GM19035 (cell line): ENCODE measurements at regions not wholly inside any gene's neighbourhood (a gene's known extent, or its start where the extent isn't known, plus 50 kb on each side); places are given as distances from the start of the nearest gene placed in this dataset.
"Not testable (repeated sequence)": the region's sequence is repeated elsewhere in the genome, so short reads cannot be mapped to it uniquely, and the experiment has no call there.

ENCODE experiments used
- ATAC-seq: cut with Tn5 transposase; IDR thresholded peaks from one replicate; pipeline ENCODE4 v1.9.1; 2021; ENCODE audit not compliant: unreplicated experiment

DNA sequence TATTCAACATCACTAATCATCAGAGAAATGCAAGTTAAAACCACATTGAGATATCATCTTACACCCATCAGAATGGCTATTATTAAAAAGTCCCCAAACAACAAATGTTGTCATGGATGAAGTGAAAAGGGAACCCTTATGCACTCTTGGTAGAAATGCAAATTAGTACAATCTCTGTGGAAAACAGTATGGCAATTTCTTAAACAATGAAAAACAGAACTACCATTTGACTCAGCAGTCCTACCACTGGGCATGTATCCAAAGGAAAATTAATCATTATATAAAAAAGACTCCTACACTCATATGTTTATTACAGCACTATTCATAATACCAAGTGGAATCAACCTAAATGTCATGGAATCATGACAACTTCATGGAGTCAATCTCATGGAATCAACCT lies 611.3 kb upstream of the GJE1 start:
- no peak for ATAC-seq

DNA sequence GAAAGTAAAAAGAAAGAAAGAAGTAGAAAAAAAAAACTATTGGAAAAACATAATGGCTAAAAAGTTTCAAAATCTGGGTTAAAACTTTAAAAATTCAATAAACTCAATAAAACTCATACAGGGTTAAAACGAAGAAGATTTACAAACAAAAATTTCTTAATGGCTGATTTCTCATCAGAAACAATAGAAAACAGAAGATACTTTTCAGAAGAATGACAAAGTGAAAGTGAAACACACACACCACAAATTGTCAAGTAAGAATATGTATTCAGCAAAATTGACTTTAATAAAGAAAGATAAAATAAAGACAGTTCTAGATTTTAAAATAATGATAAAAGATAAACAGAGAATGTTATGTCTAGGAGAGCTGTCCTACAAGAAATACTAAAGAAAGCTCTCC lies 618.9 kb upstream of the GJE1 start:
- no peak for ATAC-seq

DNA sequence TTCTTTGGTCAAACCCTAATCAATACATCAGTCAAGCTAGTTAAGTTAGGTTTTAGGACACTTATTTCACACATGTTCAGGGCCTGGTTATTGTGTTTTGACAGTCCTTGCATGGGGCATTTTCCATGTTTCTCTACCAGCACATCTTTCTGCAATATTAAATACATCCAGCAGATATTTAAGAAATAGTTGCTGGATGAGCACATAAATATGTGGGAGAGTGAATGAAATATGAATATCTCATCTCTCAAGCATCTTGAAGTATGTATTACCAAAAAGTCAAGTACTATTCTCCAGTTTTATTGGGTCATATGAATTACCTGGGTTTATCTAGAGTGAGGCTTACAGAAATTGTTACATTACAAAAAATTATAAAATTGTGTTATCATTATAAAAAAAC lies 621.9 kb upstream of the GJE1 start:
- no peak for ATAC-seq

DNA sequence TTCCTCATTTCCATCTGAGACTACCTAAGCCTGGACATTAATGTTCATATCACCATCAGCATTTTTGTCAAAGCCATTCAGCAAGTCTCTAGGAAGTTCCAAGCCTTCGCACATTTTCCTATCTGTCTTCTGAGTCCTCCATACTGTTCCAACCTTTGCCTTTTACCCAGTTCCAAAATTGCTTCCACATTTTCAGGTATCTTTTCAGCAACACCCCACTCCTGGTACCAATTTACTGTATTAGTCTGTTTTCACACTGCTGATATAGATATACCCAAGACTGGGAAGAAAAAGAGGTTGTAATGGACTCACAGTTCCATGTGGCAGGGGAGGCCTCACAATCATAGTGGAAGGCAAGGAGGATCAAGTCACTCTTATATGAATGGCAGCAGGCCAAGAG lies 626.7 kb upstream of the GJE1 start:
- ATAC-seq, result not testable (repeated sequence)

DNA sequence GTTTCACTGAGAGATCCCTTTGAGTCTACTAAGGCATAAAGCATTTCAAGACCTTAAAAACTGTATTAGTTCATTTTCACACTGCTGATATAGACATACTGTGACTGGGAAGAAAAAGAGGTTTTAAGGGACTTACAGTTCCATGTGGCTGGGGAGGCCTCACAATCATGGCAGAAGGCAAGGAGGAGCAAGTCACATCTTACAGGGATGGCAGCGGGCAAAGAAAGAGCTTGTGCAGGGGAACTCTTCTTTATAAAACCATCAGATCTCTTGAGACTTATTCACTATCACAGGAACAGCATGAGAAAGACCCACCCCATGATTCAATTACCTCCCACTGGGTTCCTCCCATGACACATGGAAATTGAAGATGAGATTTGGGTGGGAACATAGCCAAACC lies 628.4 kb upstream of the GJE1 start:
- ATAC-seq, result not testable (repeated sequence)

DNA sequence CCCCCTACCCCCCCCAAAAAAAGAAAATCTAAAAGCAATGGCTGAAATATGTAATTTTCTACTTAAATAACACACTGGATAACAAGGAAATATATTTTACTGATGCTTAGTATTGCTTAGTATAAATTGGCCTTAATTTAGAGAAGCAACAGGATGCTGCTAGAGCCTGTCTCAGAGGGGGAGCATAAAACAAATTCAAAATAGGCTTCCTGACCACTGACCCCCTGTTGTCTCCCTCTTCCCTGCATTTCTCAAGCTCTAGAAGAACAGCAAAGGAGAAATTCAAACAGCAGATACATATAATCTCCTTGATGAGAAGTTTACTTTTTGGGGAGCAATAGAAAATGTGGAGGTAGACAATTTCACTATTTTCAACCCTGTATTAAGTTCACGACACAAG lies 631.1 kb upstream of the GJE1 start:
- ATAC-seq, result no peak

DNA sequence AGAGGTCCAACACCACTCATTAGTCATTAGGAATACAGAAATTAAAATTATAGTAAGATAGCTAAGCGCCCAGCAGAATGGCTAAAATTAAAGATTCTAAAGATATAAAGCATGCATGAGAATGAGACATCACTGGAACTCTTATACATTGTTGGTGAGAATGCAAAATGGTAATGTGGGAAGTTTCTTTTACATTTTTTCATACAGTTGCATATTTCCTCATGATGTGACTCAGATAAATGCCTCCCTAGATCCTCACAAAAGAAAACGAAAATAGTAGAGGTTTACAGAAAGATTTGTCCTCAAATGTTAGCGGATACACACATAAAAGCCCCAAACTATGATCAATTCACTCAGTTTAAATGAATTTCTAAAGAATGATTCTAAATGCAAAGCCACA lies 633.7 kb upstream of the GJE1 start:
- no peak for ATAC-seq

DNA sequence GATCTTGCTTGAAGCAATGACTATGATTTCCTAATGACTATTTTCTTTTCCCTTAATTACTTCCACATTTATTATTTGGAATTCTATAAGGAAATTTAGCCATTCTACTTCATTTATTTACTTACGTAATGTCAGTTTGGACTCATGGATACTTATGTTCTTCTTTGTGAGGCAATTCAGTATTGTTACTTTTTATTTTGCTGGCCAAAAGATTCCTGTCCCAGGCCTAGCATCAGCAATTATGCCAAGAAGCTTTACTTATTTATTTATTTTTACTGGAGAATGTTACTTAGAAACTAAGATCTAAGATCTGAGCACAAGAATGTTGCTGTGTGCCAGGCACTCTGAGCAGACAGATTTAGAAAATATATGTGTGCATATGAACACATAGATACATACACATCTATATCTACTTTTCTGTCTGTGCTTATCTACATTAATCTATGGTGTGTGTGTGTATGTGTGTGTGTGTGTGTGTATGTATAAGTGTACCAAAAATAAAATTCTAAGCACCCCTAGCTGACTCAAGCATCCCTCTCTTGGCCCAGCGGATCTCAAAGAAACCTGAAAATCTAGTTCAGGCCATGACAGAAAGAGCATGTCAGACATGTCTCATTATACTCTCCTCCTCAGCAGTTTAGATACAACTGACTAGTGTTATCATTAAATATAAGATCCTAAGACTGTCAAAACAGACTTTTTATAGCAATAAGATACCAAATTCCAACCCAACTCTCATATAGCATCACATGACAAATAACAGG lies 640.0 kb upstream of the GJE1 start:
- ATAC-seq, result no peak

DNA sequence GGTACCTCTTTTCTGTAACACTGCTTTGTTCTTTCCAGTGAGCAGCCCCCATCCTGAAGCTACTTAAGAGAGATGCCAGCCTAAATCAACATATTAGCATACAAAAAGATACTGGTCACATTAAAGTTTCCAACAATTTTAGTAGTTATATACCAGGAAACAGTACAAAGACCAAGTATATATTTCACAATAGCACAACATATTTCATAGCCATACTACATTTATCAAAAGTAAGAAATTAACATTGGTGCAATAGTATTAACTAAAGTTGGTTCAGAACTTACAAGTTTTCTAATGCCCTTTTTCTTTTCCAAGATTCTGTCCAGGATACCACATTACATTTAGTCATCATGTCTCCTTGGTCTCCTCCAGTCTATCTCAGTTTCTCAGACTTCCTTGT lies 641.0 kb upstream of the GJE1 start:
- no peak for ATAC-seq

DNA sequence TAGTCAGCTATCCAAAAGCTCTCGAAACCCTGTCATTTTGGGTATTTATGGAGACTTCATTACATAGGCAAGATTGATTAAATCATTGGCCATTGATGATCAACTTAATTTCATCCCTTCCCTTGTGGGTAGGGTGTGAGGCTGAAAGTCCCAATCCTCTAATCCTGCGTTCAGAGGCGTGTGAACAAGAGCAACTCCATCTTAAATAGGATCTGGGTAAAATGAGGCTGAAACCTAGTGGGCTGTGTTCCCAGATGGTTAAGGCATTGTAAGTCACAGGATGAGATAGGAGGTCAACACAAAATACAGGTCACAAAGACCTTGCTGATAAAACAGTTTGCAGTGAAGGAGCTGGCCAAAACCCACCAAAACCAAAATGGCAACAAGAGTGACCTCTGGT lies 641.7 kb upstream of the GJE1 start:
- no peak for ATAC-seq

DNA sequence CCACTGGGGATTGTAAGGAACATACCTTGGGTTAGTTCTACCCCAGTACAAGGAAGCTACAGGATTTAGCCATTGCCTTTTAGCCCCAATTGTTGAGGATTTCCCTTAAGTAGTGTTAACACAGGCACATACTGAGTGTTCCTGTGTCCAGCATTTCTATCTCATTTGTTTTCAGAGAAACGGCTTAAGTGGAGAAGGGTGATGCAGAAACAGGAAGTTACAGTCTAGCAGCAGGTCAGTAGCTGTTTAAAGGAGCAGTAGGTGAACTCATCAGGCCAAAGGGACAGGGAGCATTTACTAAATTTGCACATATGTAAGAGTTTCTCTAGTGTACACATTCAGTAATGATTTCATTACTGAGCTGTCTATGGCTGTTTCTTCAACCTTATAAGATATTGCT lies 644.2 kb upstream of the GJE1 start:
- ATAC-seq, result peak; percentile 47

DNA sequence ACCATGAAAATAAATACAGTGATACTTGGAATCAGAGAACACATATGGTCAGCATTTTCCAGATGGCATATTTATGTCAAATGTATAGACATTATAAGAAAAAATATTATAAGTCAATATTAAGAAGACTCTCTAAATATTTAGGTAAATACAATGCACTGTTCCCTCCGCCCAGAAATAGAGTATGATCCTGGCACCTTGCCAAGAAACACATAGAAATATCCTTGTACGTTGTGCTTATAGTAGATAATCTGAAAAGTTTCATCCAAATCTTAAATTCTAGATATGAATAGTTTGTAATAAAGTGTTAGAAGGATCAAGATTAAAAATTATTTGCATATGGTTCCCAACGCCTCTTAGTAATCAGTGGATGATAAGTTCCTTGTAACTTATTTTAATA lies 645.8 kb upstream of the GJE1 start:
- ATAC-seq, result no peak

DNA sequence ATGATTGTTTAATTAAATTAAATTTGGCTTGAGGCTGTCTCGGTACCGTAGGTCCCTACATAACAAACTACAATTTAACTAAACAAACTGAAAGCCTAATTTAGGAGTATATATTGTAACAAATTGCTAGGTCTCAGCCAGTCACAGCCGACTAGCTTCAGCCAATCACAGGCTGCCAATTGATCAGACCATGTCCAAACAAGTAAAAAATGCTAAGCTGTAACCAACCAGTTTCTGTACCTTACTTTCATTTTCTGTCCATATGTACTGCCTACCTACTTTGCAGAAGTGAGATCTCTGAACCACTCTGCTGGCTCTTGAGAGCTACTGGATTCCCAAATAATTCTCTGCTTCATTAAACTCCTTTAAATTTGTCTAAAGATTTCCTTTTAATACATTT lies 648.0 kb upstream of the GJE1 start:
- peak; percentile 69 for ATAC-seq

DNA sequence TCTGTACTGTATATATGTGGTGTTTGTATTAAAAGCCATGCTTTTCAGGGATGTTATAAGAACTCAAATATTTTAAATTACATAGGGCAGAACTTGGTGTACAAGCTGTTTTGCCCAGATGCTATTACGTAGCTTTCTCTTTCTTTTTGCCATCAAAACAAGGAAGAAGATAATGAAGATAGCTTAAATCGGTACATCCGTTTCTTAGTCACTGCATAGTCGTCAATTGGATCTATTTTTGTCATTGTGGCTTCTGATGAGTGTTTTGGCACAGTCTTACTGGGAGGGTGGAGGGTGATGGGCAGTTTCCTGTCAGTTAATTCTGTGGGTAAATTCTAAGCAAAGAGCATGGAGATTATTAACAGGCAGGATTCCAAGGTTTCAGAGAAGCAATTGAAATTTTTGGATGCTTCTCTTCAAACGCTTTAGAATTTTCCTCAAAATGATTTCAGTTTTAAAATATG lies 649.1 kb upstream of the GJE1 start:
- ATAC-seq, result peak; percentile 93

DNA sequence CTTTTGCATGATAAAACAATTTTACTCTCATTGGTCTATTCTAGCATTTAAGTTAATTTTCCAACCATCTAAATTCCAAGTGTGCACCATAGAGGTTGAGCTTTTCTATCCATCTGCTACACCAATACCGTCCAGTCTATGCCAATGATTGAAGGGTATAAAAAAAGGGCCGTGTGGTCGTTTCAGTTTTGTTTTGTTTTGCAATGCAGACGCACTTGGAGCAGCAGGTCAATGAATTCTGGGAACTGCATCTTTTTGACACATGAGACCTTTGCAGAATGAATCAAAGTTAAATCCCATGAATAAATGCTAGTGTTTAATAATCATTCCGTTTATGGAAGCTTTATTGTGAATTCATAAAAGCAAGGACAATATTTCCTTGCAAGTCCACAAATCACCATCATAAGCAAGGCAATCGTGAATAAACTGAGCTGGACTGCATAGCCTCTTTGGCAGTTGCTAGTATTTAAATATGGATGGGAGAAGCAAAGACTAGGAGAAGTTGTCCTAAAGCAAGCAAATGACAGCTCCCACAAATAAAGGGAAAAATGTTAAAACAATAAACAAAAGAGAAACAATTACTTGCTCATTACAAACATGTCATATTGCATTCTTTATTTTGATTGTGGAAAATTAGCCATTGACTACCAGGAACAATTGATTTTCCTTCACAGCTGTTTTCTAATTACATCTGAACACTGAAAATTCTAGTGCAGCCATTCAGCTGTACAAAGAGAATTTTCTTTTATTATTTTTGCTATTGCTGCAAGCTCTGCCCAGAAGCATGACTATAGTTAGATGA lies 649.7 kb upstream of the GJE1 start:
- ATAC-seq, result no peak

DNA sequence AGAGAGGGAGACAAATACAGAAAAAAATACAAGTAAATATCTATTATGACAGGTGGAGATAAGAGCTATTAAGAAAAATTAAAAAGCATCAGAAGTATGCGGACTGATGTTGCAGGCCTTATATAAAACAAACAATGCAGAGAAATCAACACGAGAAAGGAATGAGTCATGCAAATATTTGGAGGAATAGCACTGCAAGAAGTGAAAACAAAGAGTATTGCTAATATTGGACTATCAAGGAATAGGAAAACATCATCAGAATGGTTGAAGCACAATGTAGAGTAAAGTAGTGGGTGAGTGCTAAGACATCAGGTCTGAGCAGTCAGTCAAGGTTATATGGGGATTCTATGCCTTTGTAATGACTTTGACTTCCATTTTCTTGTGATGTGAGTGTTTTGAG lies 657.5 kb upstream of the GJE1 start:
- no peak for ATAC-seq

DNA sequence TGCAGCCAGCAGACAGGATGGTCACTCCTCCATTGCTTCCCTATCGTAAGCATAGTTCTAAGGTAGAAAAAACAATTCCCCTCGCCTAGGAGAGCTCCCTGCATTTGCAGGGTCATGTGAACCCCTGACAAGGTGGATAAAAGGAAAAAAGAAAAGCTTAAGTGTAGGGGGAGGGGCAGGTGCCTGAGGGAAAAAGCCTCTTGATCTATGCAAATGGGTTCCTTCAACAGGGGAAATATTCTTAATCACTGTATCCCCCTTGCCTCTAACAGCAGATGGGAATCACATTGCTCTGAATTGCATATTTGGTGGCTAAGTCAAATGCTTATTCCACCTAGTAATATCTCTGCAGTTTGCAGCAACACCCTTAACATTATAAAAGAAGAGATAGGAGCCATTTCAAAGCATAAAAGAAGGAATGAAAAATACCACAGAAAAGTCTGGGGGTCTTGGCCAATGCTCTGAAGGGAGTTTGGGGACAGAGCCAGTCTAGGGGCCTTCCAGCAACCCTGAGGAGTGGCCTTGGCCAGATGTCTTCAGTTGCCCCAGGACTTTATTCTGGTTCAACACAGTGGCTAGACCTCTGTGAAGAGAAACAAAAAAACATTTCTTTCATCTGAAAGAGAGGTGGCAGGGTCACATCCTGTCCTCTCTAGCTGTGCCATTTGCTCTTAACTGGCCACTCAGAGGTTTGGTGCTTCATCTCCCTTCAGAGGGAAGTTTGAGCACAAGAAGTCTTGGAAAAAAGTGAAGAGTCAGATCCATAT lies 660.4 kb upstream of the GJE1 start:
- ATAC-seq, result no peak

DNA sequence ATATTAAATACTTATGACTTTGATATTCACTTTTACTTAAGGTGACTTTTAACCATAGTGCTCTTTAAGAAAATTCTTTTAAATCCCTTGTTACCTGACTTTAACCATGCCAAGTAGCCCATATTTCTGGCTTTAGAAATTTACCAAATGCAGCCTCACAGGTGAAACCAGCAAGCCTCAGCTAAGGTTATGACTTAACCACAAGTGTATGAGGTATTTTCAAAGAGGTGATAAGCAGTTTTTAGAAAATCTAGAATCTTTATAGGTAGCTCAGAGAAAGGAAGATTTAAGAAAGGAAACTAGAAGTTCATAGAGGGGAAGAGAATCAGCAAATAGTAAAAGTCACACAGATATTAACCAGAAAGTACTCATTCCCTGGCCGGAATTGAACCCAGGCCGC lies 661.9 kb upstream of the GJE1 start:
- ATAC-seq, result no peak

DNA sequence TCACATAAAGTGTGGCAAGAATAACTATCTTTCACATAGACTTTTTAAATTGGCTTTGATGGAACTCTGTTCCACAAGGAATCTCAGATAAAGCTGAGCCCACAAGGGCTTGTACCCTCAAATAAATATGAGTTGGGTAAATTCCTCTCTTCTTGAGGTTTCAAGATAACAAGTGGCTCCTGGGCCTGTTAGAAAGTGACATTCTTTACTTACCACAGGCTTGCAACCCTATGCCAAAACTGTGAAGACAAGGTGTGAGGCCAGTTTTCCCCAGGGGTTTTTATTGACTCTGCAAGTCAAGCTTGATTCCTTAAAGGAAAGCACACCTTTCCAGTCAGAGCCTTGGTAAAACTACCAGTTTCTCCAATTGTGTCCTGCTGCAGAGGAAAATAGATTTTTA lies 664.8 kb upstream of the GJE1 start:
- ATAC-seq, result no peak

DNA sequence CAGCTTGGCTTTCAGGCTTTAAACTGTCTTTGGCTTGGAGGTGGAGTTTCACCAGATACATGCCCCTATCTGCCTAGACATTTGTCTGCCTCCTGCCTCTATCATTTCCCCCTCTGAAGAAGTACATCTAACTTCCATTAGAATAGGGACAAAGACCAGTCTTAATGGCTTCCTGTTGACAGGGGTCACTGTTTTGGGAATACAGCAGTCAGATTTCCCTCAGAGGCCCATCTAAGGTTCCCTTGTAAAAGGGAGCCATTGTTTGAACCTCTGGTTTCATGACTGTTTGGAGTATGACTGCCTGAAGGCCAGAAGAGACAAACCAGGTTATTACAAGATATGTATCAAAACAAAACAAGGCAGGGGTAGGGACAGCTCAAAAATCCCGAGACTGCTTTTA lies 665.7 kb upstream of the GJE1 start:
- no peak for ATAC-seq

DNA sequence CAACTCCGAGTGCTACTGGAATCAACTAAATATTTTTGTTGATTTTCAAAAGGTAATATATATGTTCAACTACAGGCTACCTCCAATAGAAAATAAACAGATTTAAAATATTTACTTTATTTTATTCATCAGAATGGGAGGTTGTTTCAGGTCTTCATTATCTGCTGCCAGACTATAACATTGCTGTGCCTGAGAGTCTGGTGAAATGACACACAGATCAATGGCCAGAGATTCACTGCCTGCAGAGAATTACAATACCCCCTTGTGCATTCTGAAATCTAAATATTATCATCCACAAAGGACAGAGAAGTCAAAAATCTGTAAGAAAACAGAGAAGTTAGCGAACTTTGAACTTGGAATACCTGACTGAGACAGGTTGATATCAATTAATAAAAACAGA lies 667.8 kb upstream of the GJE1 start:
- no peak for ATAC-seq

DNA sequence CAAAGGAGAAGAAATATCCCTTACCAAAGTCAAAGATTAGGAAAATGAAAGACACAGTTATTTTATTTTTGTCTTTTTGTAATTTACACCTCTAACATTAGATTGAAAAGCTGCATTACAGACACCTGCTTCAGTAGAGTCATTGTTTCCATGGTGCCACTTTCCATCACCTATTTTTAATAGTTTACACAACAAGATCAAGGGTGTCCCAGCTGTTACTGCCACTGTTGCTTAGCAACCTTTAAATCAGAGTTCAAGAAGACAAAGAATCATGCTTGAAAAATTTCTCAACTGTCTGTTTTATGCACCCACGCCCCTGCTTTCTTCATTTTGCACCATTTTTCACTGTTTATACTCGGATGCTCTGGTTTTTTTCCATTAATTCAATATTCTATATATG lies 668.2 kb upstream of the GJE1 start:
- peak; percentile 64 for ATAC-seq
